ENCODE measurements at regions not wholly inside any gene's neighbourhood (a gene's known extent, or its start where the extent isn't known, plus 50 kb on each side); places are given as distances from the start of the nearest gene placed in this dataset.

- Histone ChIP-seq H3K23me2 (ENCODE audit: insufficient read length, low read depth, low read length, poor library complexity, severe bottlenecking) (no peaks in the 10 kb centered on the region), H3K14ac (ENCODE audit: insufficient read depth, low read length) (no peak overlapping the region), H3T11ph (ENCODE audit: low read length) (no peak overlapping the region)
Observed at GRCh38 chr5:66542711-66543110, 53.5 kb upstream of the MAST4 start.

More at GRCh38 chr5:66542711-66543110, 53.5 kb upstream of the MAST4 start:
- Histone ChIP-seq H3K9ac (ENCODE audit: extremely low read depth, insufficient read length, low read length) (no peak overlapping the region), H2BK12ac (ENCODE audit: insufficient read length, low read depth, low read length) (no peak overlapping the region), H3K27ac (ENCODE audit: insufficient read length, low read depth, low read length) (no peak overlapping the region), H3K4me2 (ENCODE audit: insufficient read depth, insufficient read length, low read length) (no peak overlapping the region), H2AK5ac (ENCODE audit: insufficient read length, low read length) (no peak overlapping the region), H2AFZ (ENCODE audit: low read length) (no peak overlapping the region), H4K20me1 (ENCODE audit: control insufficient read depth, insufficient read depth, insufficient read length) (no peaks in the 10 kb centered on the region), H2BK120ac (ENCODE audit: low read depth, low read length, poor library complexity, severe bottlenecking) (no peak overlapping the region), H2BK15ac (ENCODE audit: low read depth, low read length) (no peak overlapping the region), H3K9me3 (ENCODE audit: control insufficient read depth, low read depth, low read length) (no peaks in the 10 kb centered on the region), H3K18ac (ENCODE audit: insufficient read length, low read depth, low read length) (no peak overlapping the region), H3K23ac (ENCODE audit: insufficient read length, low read depth, low read length) (no peak overlapping the region), H3K4me1 (ENCODE audit: insufficient read depth, low read length) (no peaks in the 10 kb centered on the region), H4K91ac (ENCODE audit: insufficient read length, low read depth, low read length) (no peak overlapping the region), H4K5ac (ENCODE audit: insufficient read length, low read depth, low read length) (no peak overlapping the region), H3K56ac (ENCODE audit: insufficient read length, low read depth, low read length) (no peak overlapping the region), H3K79me1 (ENCODE audit: insufficient read depth, low read depth, low read length, poor library complexity, severe bottlenecking) (no peaks in the 10 kb centered on the region), H2BK5ac (ENCODE audit: insufficient read length, low read length) (no peak overlapping the region), H3K27me3 (ENCODE audit: insufficient read depth, low read length) (no peaks in the 10 kb centered on the region), H3K4ac (ENCODE audit: low read depth, low read length) (no peak overlapping the region), H4K8ac (replicated peaks; ENCODE audit: insufficient read length, low read depth, low read length) (no peak overlapping the region), H3K79me2 (ENCODE audit: insufficient read depth, low read length) (no peaks in the 10 kb centered on the region), H2BK20ac (ENCODE audit: low read depth, low read length, poor library complexity, severe bottlenecking) (no peak overlapping the region)
- Mint-ChIP-seq H3K36me3 (ENCODE audit: insufficient read depth in 1 of 3, low read depth in 3 of 3) (peaks cover 2 to 24% (median 4%) of the 10 kb centered on the region in 3 experiments; a peak in 4 of 7 replicates), H3K4me1 (no peaks in the 10 kb centered on the region), H3K27ac (no peak overlapping the region), H3K9me3 (peaks cover 19 to 26% of the 10 kb centered on the region in 2 experiments), H3K27me3 (ENCODE audit: low read depth) (no peaks in the 10 kb centered on the region; the same call in 1 of the 2 replicates), H3K4me3 (no peak overlapping the region)
- no peak for TF ChIP-seq CTCF (conservative IDR thresholded peaks at IDR 0.05)
- no peak for DNase-seq

Data from H9 (cell line).